ENCODE measurements at regions not wholly inside any gene's neighbourhood (a gene's known extent, or its start where the extent isn't known, plus 50 kb on each side); places are given as distances from the start of the nearest gene placed in this dataset.

- TF ChIP-seq SKIL (IDR thresholded peaks at IDR 0.05; ENCODE audit: low read depth, poor library complexity, severe bottlenecking) (no peak), ZBTB11 (CRISPR knock-in tag; IDR thresholded peaks at IDR 0.05) (no peak), NRF1 (conservative IDR thresholded peaks at IDR 0.05; ENCODE audit: low read depth, low read length) (no peak), ZNF592 (IDR thresholded peaks at IDR 0.05) (no peak), BCL11A (IDR thresholded peaks at IDR 0.05; ENCODE audit: low read depth, low read length) (no peak), CBFB (IDR thresholded peaks at IDR 0.05; ENCODE audit: low read depth) (no peak), CREM (IDR thresholded peaks at IDR 0.05; ENCODE audit: low read depth) (no peak)
Measured at GRCh38 chr1:207256869-207257268, 64.6 kb upstream of the CD55 start (continued).

All from GM12878 (cell line).